Activated CD8-positive, alpha-beta memory T cell treated with anti-CD3 and anti-CD28 coated beads for 36 hours (primary cell): ENCODE measurements at regions not wholly inside any gene's neighbourhood (a gene's known extent, or its start where the extent isn't known, plus 50 kb on each side); places are given as distances from the start of the nearest gene placed in this dataset.

ENCODE experiments used
- CTCF ChIA-PET: fragments of 350-600 bp; sonication (Branson Sonifier 250); formaldehyde crosslinking; loops from one replicate; lab custom pipeline; 2021; ENCODE audit warnings: antibody characterized with exemption; lab: Charles Lee
- POLR2A ChIA-PET: fragments of 350-600 bp; sonication (Branson Sonifier 250); formaldehyde crosslinking; loops from one replicate; lab custom pipeline; 2021; ENCODE audit warnings: antibody characterized with exemption; lab: Charles Lee

DNA sequence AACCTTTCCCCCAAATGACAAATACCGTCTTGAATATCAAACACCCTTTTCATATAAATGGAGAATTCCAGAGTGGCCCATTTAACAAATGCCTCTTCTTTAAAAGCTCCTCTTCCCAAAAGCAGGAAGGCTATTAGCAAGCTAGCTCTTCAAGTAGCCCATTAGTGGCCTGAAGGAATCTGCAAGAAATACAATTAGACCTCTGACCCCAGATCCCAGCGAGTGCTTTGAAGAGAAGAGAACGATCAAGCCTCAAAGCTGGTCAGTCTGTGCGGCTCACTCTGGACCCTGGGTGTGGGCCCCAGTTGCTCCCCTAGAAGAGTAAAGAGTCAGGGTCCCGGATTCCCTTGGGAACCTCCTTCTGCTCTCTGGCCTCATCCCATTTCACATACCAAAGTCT, 325.6 kb downstream of the NUAK1 start:
- CTCF ChIA-PET, result no interaction called here
- POLR2A ChIA-PET, result no interaction called here

DNA sequence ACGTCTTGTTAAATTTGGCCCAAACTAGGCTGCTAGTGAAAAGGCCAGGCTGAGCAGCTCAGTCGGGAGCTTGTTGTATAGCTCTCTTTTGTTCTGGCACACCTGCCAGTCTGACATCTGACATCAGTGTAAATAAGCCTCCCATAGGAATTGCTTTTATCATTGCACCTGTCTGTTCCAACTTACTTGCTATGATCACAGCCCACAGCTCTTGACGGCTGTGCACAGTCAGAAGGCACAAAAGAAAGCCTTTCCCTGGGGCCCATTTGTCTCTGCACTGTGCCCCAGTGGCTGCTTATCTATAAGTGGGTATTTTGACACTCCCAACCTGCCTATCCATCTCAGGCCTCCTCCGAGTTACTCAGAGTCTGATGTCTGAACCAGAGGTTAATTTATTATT, 324.5 kb downstream of the NUAK1 start:
- ChIA-PET POLR2A (no interaction called here), CTCF (no interaction called here)

DNA sequence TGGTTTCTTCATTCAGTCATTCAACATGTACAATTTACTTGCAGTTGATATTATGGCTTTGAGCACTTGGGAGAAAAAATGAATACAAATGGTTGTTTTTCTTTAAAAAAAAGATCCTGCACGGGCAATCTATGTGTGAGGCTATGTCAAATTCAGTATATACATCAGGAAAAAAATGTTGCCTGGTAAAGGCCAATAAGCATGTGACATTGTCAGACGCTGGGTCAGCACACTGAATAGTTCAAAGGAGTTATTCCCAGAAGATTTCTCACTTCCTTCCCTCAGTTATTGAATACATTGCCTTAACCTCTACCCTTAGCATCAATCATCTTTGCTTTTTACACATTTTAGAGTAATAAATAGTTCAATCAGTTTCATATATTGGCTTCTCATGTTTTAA, 319.2 kb downstream of the NUAK1 start:
- CTCF ChIA-PET, result no interaction called here
- POLR2A ChIA-PET, result no interaction called here

DNA sequence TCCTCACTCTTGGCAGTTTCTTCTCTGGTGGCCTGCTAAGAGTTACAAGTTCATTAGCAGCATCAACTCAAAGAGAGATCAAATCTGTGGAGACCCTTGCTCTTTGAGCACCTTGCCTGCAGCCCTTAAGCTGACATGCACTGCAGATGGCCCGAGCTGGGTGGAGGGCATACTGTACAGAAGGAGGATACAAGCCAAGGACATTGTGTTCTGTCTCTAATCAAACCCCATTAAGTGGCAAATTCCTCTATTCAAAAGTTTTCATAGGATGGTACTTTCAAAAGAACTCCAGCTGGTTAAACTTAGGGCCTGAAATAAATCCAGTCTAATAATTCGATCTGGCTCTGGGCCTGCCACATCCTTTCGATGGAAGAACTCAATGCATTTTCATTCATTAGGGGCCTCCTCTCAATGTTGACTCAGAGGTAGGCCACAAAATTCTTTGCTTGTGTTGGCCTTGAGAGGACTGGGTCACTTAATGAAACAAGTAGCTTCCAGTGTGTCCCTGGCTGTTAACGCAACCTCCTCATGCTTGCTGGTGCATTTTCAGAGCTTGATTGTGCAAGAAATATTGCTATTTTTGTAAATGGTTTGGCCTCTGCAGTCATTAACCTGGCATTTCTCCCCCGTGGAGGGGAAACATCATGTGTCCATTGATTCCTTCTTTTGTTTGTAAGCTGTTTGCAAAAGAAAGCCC, 318.2 kb downstream of the NUAK1 start:
- ChIA-PET POLR2A (no interaction called here), CTCF (no interaction called here)

DNA sequence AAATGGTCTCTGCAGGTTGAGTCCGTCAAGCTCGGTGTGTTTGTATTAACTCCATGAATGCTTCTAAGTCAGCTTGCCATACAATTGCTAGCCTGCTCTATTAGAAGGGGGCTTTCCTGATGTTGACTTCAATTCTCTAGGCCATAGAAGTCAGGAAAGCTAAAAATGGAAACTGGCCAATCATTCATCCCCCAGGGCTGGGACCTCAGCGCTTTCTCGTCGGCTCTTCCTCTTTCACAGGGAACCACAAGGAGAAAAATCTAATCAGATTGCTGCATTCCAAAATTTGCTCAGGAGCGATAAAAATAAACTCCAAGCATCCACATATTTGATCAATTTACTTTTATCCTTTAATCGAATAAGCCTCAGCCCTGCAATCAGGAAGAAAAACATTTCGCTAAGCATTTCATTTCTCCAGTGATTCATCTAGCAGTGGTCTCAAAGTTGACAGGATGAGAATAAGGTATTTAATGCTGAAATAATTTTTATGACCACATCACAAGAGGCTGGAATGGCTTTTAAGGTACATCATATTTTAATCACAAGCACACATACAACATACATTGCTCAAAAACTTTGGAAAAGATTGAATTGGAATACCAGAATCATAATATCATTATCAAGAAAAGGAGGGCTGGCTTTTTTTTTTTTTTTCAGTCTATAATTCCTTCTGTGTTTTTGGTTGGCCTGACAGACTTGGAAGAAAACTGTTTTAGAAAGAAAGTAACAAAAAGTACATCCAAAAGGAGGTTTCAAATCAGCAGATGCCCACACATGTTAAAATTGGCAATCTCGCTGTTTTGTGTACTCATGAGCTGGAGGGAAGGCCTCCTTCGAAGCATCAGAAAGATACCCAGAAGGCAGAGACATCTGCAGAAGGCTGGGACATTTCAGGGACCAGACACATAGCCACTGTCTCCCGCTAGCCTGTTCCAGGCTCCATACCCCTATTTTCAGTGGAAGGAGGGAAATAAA, 316.3 kb downstream of the NUAK1 start:
- CTCF ChIA-PET, result no interaction called here
- POLR2A ChIA-PET, result no interaction called here

GRCh38 chr12:105823810-105824209, 314.9 kb downstream of the NUAK1 start:
- POLR2A ChIA-PET, result no interaction called here
- CTCF ChIA-PET, result no interaction called here

- ChIA-PET POLR2A (no interaction called here), CTCF (no interaction called here)
These were observed 313.6 kb downstream of the NUAK1 start for GRCh38 chr12:105825141-105825540.

- ChIA-PET POLR2A (no interaction called here), CTCF (no interaction called here)
These were observed 307.4 kb downstream of the NUAK1 start for GRCh38 chr12:105831372-105831771.

- ChIA-PET POLR2A (no interaction called here), CTCF (no interaction called here)
These were observed 306.7 kb downstream of the NUAK1 start for GRCh38 chr12:105832021-105832420.

- POLR2A ChIA-PET, result no interaction called here
- CTCF ChIA-PET, result no interaction called here
These were observed 305.9 kb downstream of the NUAK1 start for GRCh38 chr12:105832806-105833205.

DNA sequence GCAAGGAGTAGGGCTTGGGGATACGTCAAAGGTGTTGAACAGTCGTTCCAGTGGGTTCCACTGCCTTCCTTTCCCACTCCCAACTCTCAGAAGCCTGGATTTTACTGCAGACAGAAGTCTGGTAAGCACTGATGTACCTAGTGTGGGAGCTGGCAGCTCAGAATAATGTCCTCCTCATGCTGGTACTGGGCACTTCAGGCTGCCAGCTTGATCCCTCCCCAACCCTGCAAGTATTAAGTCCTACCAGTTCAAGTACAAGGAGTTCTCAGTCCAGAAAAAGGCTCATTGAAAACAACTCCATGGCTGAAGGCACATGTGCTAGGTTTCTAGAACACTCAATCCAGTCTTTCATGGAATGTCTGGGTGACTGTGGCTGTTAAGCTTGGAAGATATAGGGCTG, 304.3 kb downstream of the NUAK1 start:
- ChIA-PET CTCF (no interaction called here), POLR2A (no interaction called here)

DNA sequence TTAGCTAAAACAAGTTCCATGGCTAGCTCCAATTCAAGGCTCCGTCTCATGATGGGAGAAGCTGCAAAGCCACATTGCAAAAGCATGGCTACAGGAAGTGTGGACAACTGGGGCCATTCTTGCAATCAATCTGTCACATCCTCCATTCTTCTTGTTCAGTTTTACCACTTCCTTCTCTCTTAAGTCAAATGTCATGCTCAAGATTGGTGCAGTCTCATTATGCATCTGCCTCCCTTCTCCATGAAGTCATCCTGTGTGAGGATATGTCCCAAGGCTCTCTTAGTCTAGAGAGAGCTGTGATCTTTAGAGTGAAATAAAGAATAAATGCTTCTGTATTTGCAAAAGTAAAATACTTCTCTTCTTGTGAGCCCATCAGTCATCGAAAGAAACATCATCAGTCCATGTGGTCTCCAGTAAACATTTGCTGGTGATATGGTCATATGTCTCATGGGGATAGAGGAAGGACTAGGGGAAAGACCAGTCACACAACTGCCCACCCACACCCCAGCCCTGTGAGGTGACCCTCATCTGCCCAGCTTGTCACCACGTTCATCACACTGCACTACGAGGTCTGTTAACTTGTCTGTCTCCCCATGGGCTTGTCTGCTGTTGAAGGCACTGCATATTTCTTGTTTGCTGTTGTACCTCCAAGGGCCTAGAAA, 303.0 kb downstream of the NUAK1 start:
- ChIA-PET POLR2A (no interaction called here), CTCF (no interaction called here)

DNA sequence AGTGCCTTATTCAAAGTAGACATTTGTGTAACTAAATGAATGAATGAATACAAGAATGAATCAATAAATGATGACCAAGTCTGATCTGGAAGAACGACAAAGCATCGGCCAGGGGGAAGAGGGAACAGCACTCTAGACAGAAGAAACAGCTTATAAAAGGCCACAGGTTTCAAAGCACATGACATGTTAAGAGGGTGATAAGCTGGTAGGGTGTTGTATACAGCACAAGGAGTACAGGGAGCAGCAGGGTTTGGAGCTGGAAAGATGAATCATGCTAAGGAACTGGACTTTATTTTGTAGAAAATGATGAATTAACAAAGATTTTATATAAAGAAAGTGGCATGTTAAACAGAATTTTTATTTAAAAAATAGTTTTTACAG, 302.5 kb downstream of the NUAK1 start:
- ChIA-PET CTCF (no interaction called here), POLR2A (no interaction called here)

DNA sequence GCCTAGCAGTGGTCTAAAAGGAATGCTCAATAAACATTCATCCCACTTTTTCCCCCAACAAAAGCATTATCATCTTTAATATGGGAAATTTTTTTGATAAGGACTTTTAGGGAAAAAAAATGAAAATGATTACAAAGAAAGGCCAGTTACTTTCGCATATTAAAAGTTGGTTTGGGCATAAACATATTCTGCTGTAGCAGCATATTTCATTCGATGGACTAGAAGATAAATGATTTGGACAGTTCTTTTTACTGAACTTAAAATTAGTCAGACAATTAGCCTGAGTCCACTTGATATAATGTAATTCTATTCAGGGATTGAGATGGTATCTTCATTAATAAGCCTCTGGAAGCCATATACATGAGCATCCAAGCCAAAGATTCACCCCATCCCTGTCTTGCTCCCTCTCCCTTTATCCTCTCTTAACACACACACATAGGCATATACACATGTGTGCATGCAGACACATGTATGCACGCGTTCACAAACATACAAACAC, 299.1 kb downstream of the NUAK1 start:
- ChIA-PET POLR2A (no interaction called here), CTCF (no interaction called here)

GRCh38 chr12:105840384-105840783, 298.4 kb downstream of the NUAK1 start:
- ChIA-PET CTCF (no interaction called here), POLR2A (no interaction called here)

- POLR2A ChIA-PET, result no interaction called here
- CTCF ChIA-PET, result no interaction called here
These were observed 296.9 kb downstream of the NUAK1 start for GRCh38 chr12:105841840-105842239.

GRCh38 chr12:105843561-105843960, 295.2 kb downstream of the NUAK1 start:
- ChIA-PET POLR2A (no interaction called here), CTCF (no interaction called here)

- CTCF ChIA-PET, result no interaction called here
- POLR2A ChIA-PET, result no interaction called here
These were observed 294.6 kb downstream of the NUAK1 start for GRCh38 chr12:105843986-105844760.

- POLR2A ChIA-PET, result no interaction called here
- CTCF ChIA-PET, result no interaction called here
These were observed 292.4 kb downstream of the NUAK1 start for GRCh38 chr12:105846331-105846730.

DNA sequence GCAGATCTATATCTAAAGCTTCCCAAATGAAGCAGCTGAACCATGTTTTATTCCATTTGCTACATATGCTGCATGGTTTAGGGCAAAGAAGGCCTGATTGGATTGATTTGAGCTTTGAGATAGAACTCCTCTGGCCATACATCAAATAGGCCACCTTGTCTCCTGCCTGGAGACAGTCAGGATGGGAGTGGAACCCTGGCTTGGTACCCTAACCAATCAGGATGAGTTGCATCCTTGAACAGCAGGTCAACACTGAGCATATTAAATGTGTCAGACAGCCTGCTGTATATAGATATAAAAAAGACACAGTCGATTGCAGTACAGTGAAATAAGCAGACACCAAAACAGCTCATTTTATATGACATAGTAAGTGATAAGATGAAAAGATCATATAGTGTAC, 291.7 kb downstream of the NUAK1 start:
- POLR2A ChIA-PET, result no interaction called here
- CTCF ChIA-PET, result no interaction called here
